KMS-11 (cell line): ENCODE measurements at regions not wholly inside any gene's neighbourhood (a gene's known extent, or its start where the extent isn't known, plus 50 kb on each side); places are given as distances from the start of the nearest gene placed in this dataset.

Experiments used
- H2AFZ ChIP-seq: fragments of 200-600 bp; sonication (generic); 2 replicates; pipeline ENCODE4 v1.6.1; 2016; ENCODE audit warnings: antibody characterized with exemption, mixed run types, low read depth
- H3K27ac ChIP-seq: fragments of 200-600 bp; sonication (generic); 2 replicates; pipeline ENCODE4 v1.6.1; 2016; ENCODE audit warnings: mild to moderate bottlenecking, mixed run types
- H3K27me3 ChIP-seq: fragments of 200-600 bp; sonication (generic); 2 replicates; pipeline ENCODE4 v1.6.1; 2017; ENCODE audit warnings: mild to moderate bottlenecking, low read depth, mixed run types, moderate library complexity; ENCODE audit not compliant: insufficient read depth
- H3K36me3 ChIP-seq: fragments of 200-600 bp; sonication (generic); 2 replicates; pipeline ENCODE4 v1.6.1; 2017; ENCODE audit warnings: mild to moderate bottlenecking, mixed run types; ENCODE audit not compliant: insufficient read depth
- H3K4me1 ChIP-seq: fragments of 200-600 bp; sonication (generic); 2 replicates; pipeline ENCODE4 v1.6.1; 2016; ENCODE audit warnings: mild to moderate bottlenecking, low read depth, mixed run types; ENCODE audit not compliant: poor library complexity, severe bottlenecking
- H3K4me2 ChIP-seq: fragments of 200-600 bp; sonication (generic); 2 replicates; pipeline ENCODE4 v1.7.0; 2016; ENCODE audit warnings: mild to moderate bottlenecking, mixed run types
- H3K4me3 ChIP-seq: fragments of 200-600 bp; sonication (generic); IDR thresholded peaks from 2 replicates; pipeline ENCODE4 v1.6.1; 2017; ENCODE audit warnings: low read depth, low read length, mixed read lengths; ENCODE audit not compliant: insufficient read depth
- H3K79me2 ChIP-seq: fragments of 200-600 bp; sonication (generic); 2 replicates; pipeline ENCODE4 v1.6.1; 2016; ENCODE audit warnings: low read depth, mixed run types; ENCODE audit not compliant: insufficient read depth
- H3K9ac ChIP-seq: fragments of 200-600 bp; sonication (generic); 2 replicates; pipeline ENCODE4 v1.6.1; 2016; ENCODE audit warnings: mild to moderate bottlenecking, mixed run types
- H4K20me1 ChIP-seq: fragments of 200-600 bp; sonication (generic); 2 replicates; pipeline ENCODE4 v1.6.1; 2016; ENCODE audit warnings: mild to moderate bottlenecking, mixed run types; ENCODE audit not compliant: insufficient read depth
- TF ChIP-seq, protein P1 (sequence below): fragments of 200-600 bp; sonication (generic); conservative IDR thresholded peaks from 2 replicates; pipeline ENCODE4 v1.6.1; 2017; ENCODE audit warnings: low read depth, mild to moderate bottlenecking, antibody characterized with exemption, low read length, moderate library complexity, mixed read lengths

- Histone ChIP-seq H3K27me3 (no peaks in the 10 kb centered on the region), H4K20me1 (no peaks in the 10 kb centered on the region), H3K27ac (no peak overlapping the region), H3K4me3 (no peak overlapping the region), H3K4me1 (no peaks in the 10 kb centered on the region), H2AFZ (no peak overlapping the region), H3K79me2 (no peaks in the 10 kb centered on the region), H3K9ac (no peak overlapping the region), H3K4me2 (no peak overlapping the region), H3K36me3 (no peaks in the 10 kb centered on the region)
- TF ChIP-seq, protein P1, sequence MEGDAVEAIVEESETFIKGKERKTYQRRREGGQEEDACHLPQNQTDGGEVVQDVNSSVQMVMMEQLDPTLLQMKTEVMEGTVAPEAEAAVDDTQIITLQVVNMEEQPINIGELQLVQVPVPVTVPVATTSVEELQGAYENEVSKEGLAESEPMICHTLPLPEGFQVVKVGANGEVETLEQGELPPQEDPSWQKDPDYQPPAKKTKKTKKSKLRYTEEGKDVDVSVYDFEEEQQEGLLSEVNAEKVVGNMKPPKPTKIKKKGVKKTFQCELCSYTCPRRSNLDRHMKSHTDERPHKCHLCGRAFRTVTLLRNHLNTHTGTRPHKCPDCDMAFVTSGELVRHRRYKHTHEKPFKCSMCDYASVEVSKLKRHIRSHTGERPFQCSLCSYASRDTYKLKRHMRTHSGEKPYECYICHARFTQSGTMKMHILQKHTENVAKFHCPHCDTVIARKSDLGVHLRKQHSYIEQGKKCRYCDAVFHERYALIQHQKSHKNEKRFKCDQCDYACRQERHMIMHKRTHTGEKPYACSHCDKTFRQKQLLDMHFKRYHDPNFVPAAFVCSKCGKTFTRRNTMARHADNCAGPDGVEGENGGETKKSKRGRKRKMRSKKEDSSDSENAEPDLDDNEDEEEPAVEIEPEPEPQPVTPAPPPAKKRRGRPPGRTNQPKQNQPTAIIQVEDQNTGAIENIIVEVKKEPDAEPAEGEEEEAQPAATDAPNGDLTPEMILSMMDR, result no peak
Observed at GRCh38 chr2:78778756-78779510, 246.6 kb upstream of the REG3G start.

DNA sequence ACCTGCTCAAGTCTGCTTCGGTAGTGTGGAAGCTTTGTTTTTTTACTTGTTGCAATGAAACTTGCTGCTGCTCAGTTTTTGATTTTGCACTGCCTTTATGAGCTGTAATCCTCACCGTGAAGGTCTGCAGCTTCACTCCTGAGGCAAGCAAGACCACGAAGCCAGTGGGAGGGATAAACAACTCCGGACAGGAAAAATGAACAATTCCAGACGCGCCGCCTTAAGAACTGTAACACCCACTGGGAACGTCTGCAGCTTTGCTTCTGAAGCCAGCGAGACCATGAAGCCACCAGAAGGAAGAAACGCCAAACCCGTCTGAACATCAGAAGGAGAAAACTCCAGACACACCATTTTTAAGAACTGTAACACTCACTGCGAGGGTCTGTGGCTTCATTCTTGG is 245.7 kb upstream of the REG3G start:
- Histone ChIP-seq H3K4me3 (no peak overlapping the region), H2AFZ (no peak overlapping the region), H4K20me1 (no peaks in the 10 kb centered on the region), H3K4me2 (no peak overlapping the region), H3K79me2 (no peaks in the 10 kb centered on the region), H3K4me1 (no peaks in the 10 kb centered on the region), H3K27me3 (no peaks in the 10 kb centered on the region), H3K9ac (no peak overlapping the region), H3K36me3 (no peaks in the 10 kb centered on the region), H3K27ac (no peak overlapping the region)
- TF ChIP-seq, protein P1, result no peak

- H3K4me1 ChIP-seq, result no peaks in the 10 kb centered on the region
- no peak overlapping the region for H2AFZ ChIP-seq
- H3K4me3 ChIP-seq, result no peak overlapping the region
- TF ChIP-seq, protein P1, result no peak
- no peak overlapping the region for H3K27ac ChIP-seq
- no peak overlapping the region for H3K4me2 ChIP-seq
- no peaks in the 10 kb centered on the region for H3K36me3 ChIP-seq
- H4K20me1 ChIP-seq, result no peaks in the 10 kb centered on the region
- no peaks in the 10 kb centered on the region for H3K27me3 ChIP-seq
- no peak overlapping the region for H3K9ac ChIP-seq
- H3K79me2 ChIP-seq, result no peaks in the 10 kb centered on the region
Observed at GRCh38 chr2:78780256-78780655, 245.2 kb upstream of the REG3G start.

GRCh38 chr2:78780864-78781583 is 244.5 kb upstream of the REG3G start:
- Histone ChIP-seq H3K27ac (no peak overlapping the region), H4K20me1 (no peaks in the 10 kb centered on the region), H3K36me3 (no peaks in the 10 kb centered on the region), H3K27me3 (no peaks in the 10 kb centered on the region), H3K4me3 (no peak overlapping the region), H3K79me2 (no peaks in the 10 kb centered on the region), H3K9ac (no peak overlapping the region), H2AFZ (no peak overlapping the region), H3K4me1 (no peaks in the 10 kb centered on the region), H3K4me2 (no peak overlapping the region)
- TF ChIP-seq, protein P1, result no peak
